ENCODE measurements at regions not wholly inside any gene's neighbourhood (a gene's known extent, or its start where the extent isn't known, plus 50 kb on each side); places are given as distances from the start of the nearest gene placed in this dataset.

GRCh38 chr5:68352166-68352565, 136.6 kb downstream of the PIK3R1 start:
- DNase-seq: no peak

- DNase-seq: no peak
These were observed 138.0 kb downstream of the PIK3R1 start for GRCh38 chr5:68353605-68354004.

DNA sequence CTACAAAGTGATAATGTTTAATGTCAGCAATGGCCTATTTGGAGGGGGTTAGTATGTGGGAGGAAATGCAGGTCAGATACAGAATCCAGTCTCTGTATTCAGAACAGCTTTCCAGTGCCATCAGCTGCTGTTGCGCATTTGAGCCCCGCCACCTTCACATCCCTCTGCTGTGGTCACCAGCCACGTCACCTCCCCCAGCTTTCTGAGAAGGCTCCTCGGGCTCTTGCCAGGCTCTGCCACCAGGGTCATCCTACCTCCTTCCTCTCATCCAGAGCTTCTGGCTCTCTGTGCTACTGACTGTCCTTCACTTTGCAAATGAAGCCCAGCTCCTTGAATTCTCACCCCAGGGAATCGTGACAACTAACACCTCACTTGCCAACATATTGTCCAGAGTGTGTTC, 138.8 kb downstream of the PIK3R1 start:
- no peak for DNase-seq

DNA sequence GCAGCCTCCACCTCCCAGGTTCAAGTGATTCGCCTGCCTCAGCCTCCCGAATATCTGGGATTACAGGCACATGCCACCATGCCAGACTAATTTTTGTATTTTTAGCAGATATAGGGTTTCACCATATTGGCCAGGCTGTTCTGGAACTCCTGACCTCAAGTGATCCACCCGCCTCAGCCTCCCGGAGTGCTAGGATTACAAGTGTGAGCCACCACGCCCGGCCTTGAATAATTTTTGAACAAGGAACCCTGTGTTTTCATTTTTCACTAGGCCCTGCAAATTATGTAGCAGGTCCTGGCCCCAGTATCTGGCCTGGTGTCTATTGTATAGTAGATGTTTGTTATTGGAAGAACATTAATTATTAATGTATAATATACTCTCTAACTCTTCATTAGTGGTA, 140.7 kb downstream of the PIK3R1 start:
- no peak for DNase-seq

GRCh38 chr5:68356623-68357022, 141.1 kb downstream of the PIK3R1 start:
- no peak for DNase-seq

DNA sequence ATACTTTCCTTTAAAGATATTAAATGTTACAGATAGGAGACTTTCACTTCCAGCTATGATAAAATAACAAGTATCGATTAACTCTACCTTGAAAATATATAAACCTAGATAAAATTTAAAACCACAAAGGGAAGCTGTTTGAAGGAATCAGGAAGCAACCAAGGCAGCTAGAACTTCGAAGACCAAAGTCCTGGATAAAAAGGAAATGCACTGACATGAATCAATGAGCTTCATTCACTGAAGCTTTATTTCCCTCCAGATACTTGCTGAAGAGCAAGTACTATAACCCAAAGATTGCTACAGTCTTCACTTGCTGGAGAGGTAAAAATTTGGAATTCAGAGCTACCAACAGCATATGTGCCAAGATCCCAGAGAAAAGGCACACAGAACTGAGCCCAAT, 144.1 kb downstream of the PIK3R1 start:
- DNase-seq: no peak

- no peak for DNase-seq
These were observed 146.8 kb downstream of the PIK3R1 start for GRCh38 chr5:68362331-68362730.

- no peak for DNase-seq
These were observed 150.3 kb downstream of the PIK3R1 start for GRCh38 chr5:68365889-68366288.

DNA sequence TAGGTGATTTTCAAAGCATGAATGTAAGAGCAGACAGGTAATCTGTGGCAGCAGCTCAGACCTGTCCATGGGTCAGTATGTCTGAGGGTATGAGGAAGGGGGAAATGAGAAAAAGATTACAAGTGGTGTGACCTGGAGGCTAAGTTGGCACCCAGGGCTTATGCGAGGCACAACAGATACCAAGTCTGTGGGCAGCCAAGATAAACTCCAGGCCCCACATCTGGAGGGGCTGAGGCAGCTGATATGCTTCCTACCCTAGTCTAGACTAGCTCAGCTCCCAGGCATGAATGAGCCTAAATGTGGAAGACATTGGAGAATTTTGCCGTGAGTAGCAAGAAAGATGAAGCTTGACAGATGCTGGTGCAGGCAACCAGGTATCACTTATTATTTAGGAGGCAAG, 151.7 kb downstream of the PIK3R1 start:
- no peak for DNase-seq

- no peak for DNase-seq
These were observed 152.2 kb downstream of the PIK3R1 start for GRCh38 chr5:68367717-68368116.

DNA sequence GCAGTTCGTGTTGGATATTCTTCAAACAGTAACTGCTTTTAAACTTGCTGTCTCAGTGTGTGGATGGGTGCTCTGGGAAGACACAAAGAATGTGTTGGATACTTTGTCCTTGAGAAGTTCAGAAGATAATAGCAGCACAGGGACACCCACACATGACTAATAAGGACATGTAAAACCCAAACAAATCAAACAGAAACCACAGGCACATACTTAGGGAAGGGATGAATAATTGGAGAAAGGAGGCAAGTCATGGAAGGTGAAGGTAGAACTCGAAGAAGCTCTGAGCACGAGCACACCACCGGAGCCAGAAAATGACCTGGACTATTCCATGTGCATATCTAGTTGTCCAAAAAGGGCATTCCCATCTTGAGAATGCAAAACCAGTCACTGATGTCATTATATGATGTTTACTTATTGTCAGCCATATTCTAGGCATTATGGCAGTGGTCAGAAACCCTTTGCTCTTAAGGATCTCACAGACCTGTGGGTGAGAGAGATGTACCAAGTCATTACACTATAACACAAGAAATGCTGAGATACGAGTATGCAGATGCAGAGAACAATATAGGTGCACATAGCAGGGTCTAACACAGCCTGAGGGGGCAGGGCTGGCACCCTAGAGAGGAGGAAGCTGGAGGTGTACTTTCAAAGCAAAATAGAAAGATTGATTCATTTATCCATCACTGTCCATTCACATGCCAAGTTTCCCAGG, 152.9 kb downstream of the PIK3R1 start:
- DNase-seq: no peak

DNA sequence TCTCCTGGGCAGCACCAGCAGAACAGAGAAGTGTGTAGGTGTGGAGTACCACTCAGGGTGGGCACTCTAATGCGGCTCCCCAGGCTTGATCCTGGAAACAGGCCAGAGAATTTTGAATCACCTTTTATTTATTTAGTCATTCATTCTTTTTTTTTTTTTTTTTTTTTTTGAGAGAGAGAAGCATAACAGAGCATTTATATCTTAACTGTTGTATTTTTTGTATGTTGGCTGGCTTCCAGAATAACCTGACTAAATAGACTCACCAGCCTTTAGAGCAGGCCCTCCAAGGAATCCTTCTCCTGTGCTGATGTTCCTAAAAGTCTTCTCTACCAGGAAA, 153.4 kb downstream of the PIK3R1 start:
- DNase-seq: no peak

- DNase-seq: no peak
These were observed 154.0 kb downstream of the PIK3R1 start for GRCh38 chr5:68369457-68370125.

DNA sequence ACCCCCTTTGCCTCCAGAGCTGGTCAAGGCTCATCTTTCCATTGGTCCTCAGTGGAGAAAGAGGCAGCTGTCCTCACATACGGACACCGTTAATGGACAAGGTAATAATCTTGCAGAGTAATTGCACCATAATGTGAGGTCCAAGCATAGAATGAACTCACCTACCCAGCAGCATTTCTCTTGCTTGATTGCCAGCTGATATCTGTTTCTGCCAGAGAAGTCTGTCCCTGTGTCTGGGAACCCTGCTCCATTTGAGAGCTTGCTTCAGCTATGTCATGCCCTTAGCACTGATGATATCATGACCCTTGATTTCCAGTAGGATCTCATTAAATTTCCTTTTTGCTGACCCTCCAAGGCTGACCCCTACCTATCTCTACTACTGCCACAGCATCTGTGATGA, 154.6 kb downstream of the PIK3R1 start:
- DNase-seq: no peak

DNA sequence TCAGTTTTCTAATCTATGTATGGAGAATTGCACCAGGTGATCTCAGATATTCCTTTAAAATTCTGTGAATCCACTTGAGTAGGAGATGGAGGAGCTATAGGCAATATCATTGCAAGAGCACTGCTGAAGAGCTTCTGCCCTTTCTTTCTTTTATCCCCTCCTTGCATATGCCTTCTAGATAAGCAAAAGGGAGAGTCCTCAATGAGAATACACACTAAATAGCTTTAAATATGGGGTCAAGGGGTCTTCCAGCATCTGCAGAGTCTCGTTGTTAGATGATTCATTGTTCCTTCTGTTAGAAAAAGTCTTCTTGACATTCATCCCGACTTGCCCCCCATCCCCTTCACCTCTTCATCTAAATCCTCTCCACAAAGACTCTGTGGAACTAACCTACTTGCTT, 156.1 kb downstream of the PIK3R1 start:
- no peak for DNase-seq

DNA sequence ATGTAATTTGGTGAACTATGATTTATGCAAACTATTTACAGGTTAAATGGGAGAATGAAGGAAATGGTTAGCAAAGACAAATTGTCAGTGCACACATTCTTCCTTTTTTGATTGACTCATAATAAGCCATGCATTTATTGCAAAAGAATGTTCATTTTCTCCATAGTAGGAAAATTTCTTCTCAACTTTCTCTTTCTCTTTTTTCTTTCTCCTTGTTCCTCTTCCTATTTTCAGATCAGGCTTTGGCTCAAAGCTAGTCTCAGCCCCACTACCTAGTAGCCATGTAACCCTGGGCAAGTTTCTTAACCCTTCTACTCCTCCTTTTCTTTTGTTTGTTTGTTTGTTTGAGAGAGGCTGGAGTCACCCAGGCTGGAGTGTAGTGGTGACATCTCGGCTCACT, 156.6 kb downstream of the PIK3R1 start:
- DNase-seq: no peak

- DNase-seq: no peak
These were observed 157.5 kb downstream of the PIK3R1 start for GRCh38 chr5:68373050-68373449.

DNA sequence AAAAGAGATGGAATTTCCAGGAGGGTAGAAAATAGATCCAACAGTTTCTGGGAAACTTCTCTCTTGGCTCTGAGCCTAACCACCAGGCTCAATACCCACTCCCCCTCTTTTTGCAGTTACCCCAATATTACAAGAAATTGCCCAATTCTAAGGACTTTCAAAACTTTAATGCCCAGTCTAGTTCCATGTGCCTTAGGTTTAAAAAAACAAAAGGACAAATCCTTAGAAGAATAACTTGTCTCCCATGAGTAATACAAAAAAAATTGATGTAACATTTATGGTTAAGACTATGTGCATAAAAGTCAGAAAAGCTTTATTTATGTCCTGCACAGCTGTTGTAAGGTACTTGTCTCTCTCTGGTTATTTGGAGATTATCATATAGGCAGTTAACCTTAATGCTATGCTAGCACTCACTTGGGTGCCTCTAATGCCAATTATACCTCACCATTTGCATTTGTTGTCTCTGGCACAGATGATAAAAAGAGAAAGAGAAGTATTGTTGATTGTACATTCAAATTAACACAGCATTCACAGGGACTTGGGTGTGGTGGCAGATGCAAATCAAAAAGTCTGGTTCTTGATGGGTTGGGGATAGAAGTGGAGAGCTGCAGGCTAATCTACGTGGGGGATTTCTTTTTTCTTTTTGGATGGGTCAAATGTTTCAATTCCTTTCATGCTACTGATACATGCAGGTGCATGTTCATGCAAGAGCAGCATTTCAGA, 159.4 kb downstream of the PIK3R1 start:
- no peak for DNase-seq

DNA sequence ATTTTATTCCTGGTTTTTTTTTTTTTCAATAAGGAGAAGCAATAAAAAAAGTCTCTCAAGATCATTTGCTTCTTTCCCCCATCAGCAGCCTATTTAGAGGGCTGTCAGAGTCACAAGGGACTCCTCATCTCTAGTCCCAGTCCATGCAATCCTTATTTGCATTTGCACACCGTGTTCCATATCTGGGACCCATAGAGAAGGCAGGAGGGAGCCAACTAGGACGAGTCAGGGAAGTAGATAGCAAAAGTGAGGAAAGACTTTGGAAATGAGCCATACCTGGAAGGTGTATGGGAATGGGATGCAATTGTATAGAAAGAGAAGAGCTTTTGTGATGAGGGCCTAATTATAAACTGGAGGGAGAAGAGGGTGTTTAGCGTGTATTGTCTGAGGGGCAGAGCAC, 160.0 kb downstream of the PIK3R1 start:
- DNase-seq: no peak

GRCh38 chr5:68376935-68377334, 161.4 kb downstream of the PIK3R1 start:
- no peak for DNase-seq

- no peak for DNase-seq
These were observed 162.2 kb downstream of the PIK3R1 start for GRCh38 chr5:68377733-68378132.

- no peak for DNase-seq
These were observed 162.8 kb downstream of the PIK3R1 start for GRCh38 chr5:68378204-68378820.

GRCh38 chr5:68379275-68380036, 163.9 kb downstream of the PIK3R1 start:
- no peak for DNase-seq

Measured in NCI-H510A treated with DMSO at 0.1 percent for 48 hours (cell line).